Upper lobe of left lung (tissue), 6 donors: ENCODE measurements at regions not wholly inside any gene's neighbourhood (a gene's known extent, or its start where the extent isn't known, plus 50 kb on each side); places are given as distances from the start of the nearest gene placed in this dataset.
A peak's percentile ranks its signal among the peaks of the same experiment; 100 is the strongest.
"Not testable (repeated sequence)": the region's sequence is repeated elsewhere in the genome, so short reads cannot be mapped to it uniquely, and the experiment has no call there.

Experiments used
- ATAC-seq, 2 donors: fragments of 200-7000 bp; cut with Tn5 transposase; one replicate each; pipeline ENCODE4 v1.9.1; 2022; ENCODE audit warnings: mild to moderate bottlenecking in 2 of 2, moderate library complexity in 2 of 2; ENCODE audit not compliant: low FRiP score in 2 of 2
- DNase-seq, 2 donors: peaks; one replicate each; pipeline ENCODE4 v3.0.0-alpha.2; 2019 to 2020
- H3K27ac ChIP-seq, 4 donors: fragments of 200-600 bp; sonication (generic); one replicate each; pipeline ENCODE4 v1.5.1; 2016 to 2019
- H3K27me3 ChIP-seq, 4 donors: fragments of 200-600 bp; sonication (generic); one replicate each; pipeline ENCODE4 v1.5.1; 2017 to 2019
- H3K36me3 ChIP-seq, 4 donors: fragments of 200-600 bp; sonication (generic); one replicate each; pipeline ENCODE4 v1.5.1; 2016 to 2019
- H3K4me1 ChIP-seq, 4 donors: fragments of 200-600 bp; sonication (generic); one replicate each; pipeline ENCODE4 v1.5.1; 2018 to 2019
- H3K4me3 ChIP-seq, 4 donors: fragments of 200-600 bp; sonication (generic); one replicate each; pipeline ENCODE4 v1.5.1; 2017 to 2019; ENCODE audit warnings: mild to moderate bottlenecking in 2 of 4, moderate library complexity in 1 of 4
- H3K9me3 ChIP-seq, 4 donors: fragments of 200-600 bp; sonication (generic); one replicate each; pipeline ENCODE4 v1.5.1; 2018 to 2019
- CTCF ChIP-seq, 6 experiments: fragments of 450-650 bp in 4 of 6; fragments of 200-600 bp in 2 of 6; sonication (generic) in 2 of 6; IDR thresholded peaks; one replicate each; pipeline ENCODE4 v1.5.1; 2016 to 2019; ENCODE audit warnings: antibody characterized with exemption in 6 of 6
- EP300 ChIP-seq, 4 donors: sonication (generic); formaldehyde crosslinking; IDR thresholded peaks; one replicate each; pipeline ENCODE4 v1.5.1; 2017; ENCODE audit warnings: antibody characterized with exemption in 4 of 4, control low read depth in 2 of 4
- POLR2A ChIP-seq, 4 donors: fragments of 450-650 bp; IDR thresholded peaks; one replicate each; pipeline ENCODE4 v1.5.1; 2016 to 2017; ENCODE audit warnings: antibody characterized with exemption in 4 of 4, mild to moderate bottlenecking in 2 of 4
- POLR2AphosphoS5 ChIP-seq, 2 donors: sonication (generic); formaldehyde crosslinking; IDR thresholded peaks; one replicate each; pipeline ENCODE4 v1.5.1; 2017; ENCODE audit warnings: antibody characterized with exemption in 2 of 2
- WGBS, 2 donors: methylation state at CpG; one replicate each; pipeline ENCODE4 v1.1.5; 2017 to 2018; 5-methylcytosine and 5-hydroxymethylcytosine counted together
- donor health status: DM: no; HTN: no; CAD: no; lungs with moderate emphysema.
- donor health status: DM: no; HTN: yes; CAD: no; lungs with severe emphysema.

GRCh38 chr14:51465486-51465885, 186.2 kb upstream of the FRMD6 start:
- H3K4me1 ChIP-seq, result no peaks in the 10 kb centered on the region
- ATAC-seq (no peak), DNase-seq (no peak)
- no peak overlapping the region for H3K27ac ChIP-seq
- TF ChIP-seq EP300 (IDR thresholded peaks at IDR 0.05), result no peak
- no peak for TF ChIP-seq POLR2A (IDR thresholded peaks at IDR 0.05)
- TF ChIP-seq POLR2AphosphoS5 (IDR thresholded peaks at IDR 0.05), result no peak
- no peak for TF ChIP-seq CTCF (IDR thresholded peaks at IDR 0.05)
- no peaks in the 10 kb centered on the region for H3K9me3 ChIP-seq
- no peaks in the 10 kb centered on the region for H3K27me3 ChIP-seq
- H3K4me3 ChIP-seq, result no peak overlapping the region
- H3K36me3 ChIP-seq, result no peaks in the 10 kb centered on the region
- 95 to 97% methylated on average over 1 of the region's 1 CpG for WGBS, 2 donors

- H3K27me3 ChIP-seq, H3K4me3 ChIP-seq, ATAC-seq, H3K27ac ChIP-seq, H3K4me1 ChIP-seq, H3K36me3 ChIP-seq, H3K9me3 ChIP-seq: not testable (repeated sequence)
- 90 to 99% methylated on average over 5 to 19 of the region's 23 CpGs for WGBS, 2 donors
- DNase-seq, result peak in 1 of 2 donors; percentile 56
Observed at GRCh38 chr14:51467392-51467791, 184.3 kb upstream of the FRMD6 start.

DNA sequence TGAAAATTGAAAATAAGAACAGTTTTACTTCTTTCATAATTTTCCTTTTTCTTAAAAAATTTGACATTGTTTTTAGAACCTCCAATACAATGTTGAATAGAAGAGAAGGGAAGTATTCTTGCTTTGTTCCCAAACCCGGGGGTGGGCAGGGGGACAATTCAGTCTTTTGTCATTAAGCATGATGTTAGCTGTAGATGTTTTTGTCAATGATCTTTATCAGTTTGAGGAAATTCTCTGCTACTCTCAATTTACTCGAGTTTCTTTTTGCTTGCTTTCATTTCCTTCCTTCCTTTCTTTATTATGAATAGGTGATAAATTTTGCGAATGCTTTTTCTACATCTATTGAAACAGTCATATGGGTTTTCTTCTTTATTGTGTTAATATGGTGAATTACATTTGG, 183.2 kb upstream of the FRMD6 start:
- Histone ChIP-seq H3K9me3 (no peaks in the 10 kb centered on the region), H3K27me3 (no peaks in the 10 kb centered on the region), H3K36me3 (no peaks in the 10 kb centered on the region), H3K4me3 (no peak overlapping the region), H3K27ac (no peak overlapping the region), H3K4me1 (no peaks in the 10 kb centered on the region)
- DNase-seq (no peak), ATAC-seq (no peak)
- TF ChIP-seq CTCF (IDR thresholded peaks at IDR 0.05) (no peak), POLR2A (IDR thresholded peaks at IDR 0.05) (no peak), EP300 (IDR thresholded peaks at IDR 0.05) (no peak), POLR2AphosphoS5 (IDR thresholded peaks at IDR 0.05) (no peak)
- 50 to 55% methylated on average over 3 of the region's 3 CpGs for WGBS, 2 donors

- Histone ChIP-seq H3K4me3 (no peak overlapping the region), H3K9me3 (no peaks in the 10 kb centered on the region), H3K27me3 (no peaks in the 10 kb centered on the region), H3K4me1 (no peaks in the 10 kb centered on the region), H3K27ac (no peak overlapping the region), H3K36me3 (no peaks in the 10 kb centered on the region)
- 33 to 55% methylated on average over 2 of the region's 2 CpGs for WGBS, 2 donors
- DNase-seq, result no peak
- no peak for TF ChIP-seq POLR2AphosphoS5 (IDR thresholded peaks at IDR 0.05)
- TF ChIP-seq EP300 (IDR thresholded peaks at IDR 0.05), result no peak
- ATAC-seq, result no peak
Observed at GRCh38 chr14:51472881-51473280, 178.8 kb upstream of the FRMD6 start.

- whole genome bisulfite sequencing, 2 donors, result 76 to 86% methylated on average over 4 of the region's 4 CpGs
Observed at GRCh38 chr14:51473351-51473750, 178.4 kb upstream of the FRMD6 start.

More at GRCh38 chr14:51473351-51473750, 178.4 kb upstream of the FRMD6 start:
- H3K27ac ChIP-seq, result no peak overlapping the region
- no peak for TF ChIP-seq POLR2A (IDR thresholded peaks at IDR 0.05)
- TF ChIP-seq CTCF (IDR thresholded peaks at IDR 0.05), result no peak
- TF ChIP-seq POLR2AphosphoS5 (IDR thresholded peaks at IDR 0.05), result no peak
- TF ChIP-seq EP300 (IDR thresholded peaks at IDR 0.05), result no peak
- H3K9me3 ChIP-seq, result no peaks in the 10 kb centered on the region
- no peaks in the 10 kb centered on the region for H3K36me3 ChIP-seq
- no peak overlapping the region for H3K4me3 ChIP-seq
- no peaks in the 10 kb centered on the region for H3K4me1 ChIP-seq
- H3K27me3 ChIP-seq, result no peaks in the 10 kb centered on the region
- no peak for DNase-seq
- ATAC-seq, result no peak
